HPDE6-E6E7 (cell line): ENCODE measurements at regions not wholly inside any gene's neighbourhood (a gene's known extent, or its start where the extent isn't known, plus 50 kb on each side); places are given as distances from the start of the nearest gene placed in this dataset.
A peak's percentile ranks its signal among the peaks of the same experiment; 100 is the strongest.

ENCODE experiments used
- DNase-seq: peaks from one replicate; pipeline ENCODE4 v3.0.0; 2011; ENCODE audit warnings: missing footprints; ENCODE audit errors: extremely low spot score

GRCh38 chr2:152875701-152876695 is 157.6 kb downstream of the ARL6IP6 start:
- DNase-seq: no peak

- DNase-seq: no peak
These were observed 156.5 kb downstream of the ARL6IP6 start for GRCh38 chr2:152874955-152875354.

- no peak for DNase-seq
These were observed 151.8 kb downstream of the ARL6IP6 start for GRCh38 chr2:152870239-152870638.

GRCh38 chr2:152867397-152867796 is 149.0 kb downstream of the ARL6IP6 start:
- DNase-seq: no peak

GRCh38 chr2:152864601-152865149 is 146.3 kb downstream of the ARL6IP6 start:
- DNase-seq: no peak

- no peak for DNase-seq
These were observed 145.4 kb downstream of the ARL6IP6 start for GRCh38 chr2:152863826-152864225.

- peak; percentile 14 for DNase-seq
These were observed 143.0 kb downstream of the ARL6IP6 start for GRCh38 chr2:152861349-152861942.

GRCh38 chr2:152858594-152859265 is 140.3 kb downstream of the ARL6IP6 start:
- DNase-seq: no peak

- no peak for DNase-seq
These were observed 128.5 kb downstream of the ARL6IP6 start for GRCh38 chr2:152846697-152847470.

- DNase-seq: no peak
These were observed 117.3 kb downstream of the ARL6IP6 start for GRCh38 chr2:152835674-152836073.

GRCh38 chr2:152827944-152828343 is 109.5 kb downstream of the ARL6IP6 start:
- DNase-seq: no peak

- no peak for DNase-seq
These were observed 108.3 kb downstream of the ARL6IP6 start for GRCh38 chr2:152826581-152827279.

- DNase-seq: no peak
These were observed 107.4 kb downstream of the ARL6IP6 start for GRCh38 chr2:152825834-152826233.

- no peak for DNase-seq
These were observed 105.5 kb downstream of the ARL6IP6 start for GRCh38 chr2:152823905-152824304.

- no peak for DNase-seq
These were observed 104.3 kb downstream of the ARL6IP6 start for GRCh38 chr2:152822676-152823075.

GRCh38 chr2:152820048-152820447 is 101.6 kb downstream of the ARL6IP6 start:
- no peak for DNase-seq

GRCh38 chr2:152815634-152816257 is 97.3 kb downstream of the ARL6IP6 start:
- no peak for DNase-seq

GRCh38 chr2:152814475-152815030 is 96.1 kb downstream of the ARL6IP6 start:
- no peak for DNase-seq

GRCh38 chr2:152813351-152813750 is 94.9 kb downstream of the ARL6IP6 start:
- no peak for DNase-seq
